Inflammatory macrophage treated with lipopolysaccharide for 4 hours (primary cell): ENCODE measurements at regions not wholly inside any gene's neighbourhood (a gene's known extent, or its start where the extent isn't known, plus 50 kb on each side); places are given as distances from the start of the nearest gene placed in this dataset.
"Not testable (repeated sequence)": the region's sequence is repeated elsewhere in the genome, so short reads cannot be mapped to it uniquely, and the experiment has no call there.

Source experiments
- DNase-seq: peaks from one replicate; pipeline ENCODE4 v3.0.0-alpha.2; 2020

GRCh38 chr5:121106721-121107690 lies 642.9 kb downstream of the PRR16 start:
- DNase-seq: not testable (repeated sequence)

GRCh38 chr5:121108725-121109124 lies 644.6 kb downstream of the PRR16 start:
- no peak for DNase-seq

GRCh38 chr5:121109817-121110216 lies 645.7 kb downstream of the PRR16 start:
- DNase-seq: no peak

DNA sequence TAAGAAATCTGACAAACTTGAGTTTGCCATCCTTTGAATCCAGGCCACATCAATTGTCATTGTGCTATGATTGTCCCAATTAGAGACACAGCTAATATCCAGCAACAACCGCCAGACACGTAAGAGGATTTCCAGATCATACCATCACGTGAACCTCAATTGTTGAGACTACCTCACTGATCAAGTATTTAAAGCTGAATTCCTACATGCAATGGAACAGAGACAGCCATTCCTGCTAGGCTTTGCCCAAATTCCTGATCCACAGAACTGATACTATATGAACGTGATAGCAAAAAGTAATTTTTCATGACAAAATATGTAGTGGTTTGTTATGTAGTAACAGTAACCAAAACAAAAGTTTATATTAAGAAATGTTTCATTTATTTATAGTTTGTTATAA lies 657.7 kb downstream of the PRR16 start:
- no peak for DNase-seq

DNA sequence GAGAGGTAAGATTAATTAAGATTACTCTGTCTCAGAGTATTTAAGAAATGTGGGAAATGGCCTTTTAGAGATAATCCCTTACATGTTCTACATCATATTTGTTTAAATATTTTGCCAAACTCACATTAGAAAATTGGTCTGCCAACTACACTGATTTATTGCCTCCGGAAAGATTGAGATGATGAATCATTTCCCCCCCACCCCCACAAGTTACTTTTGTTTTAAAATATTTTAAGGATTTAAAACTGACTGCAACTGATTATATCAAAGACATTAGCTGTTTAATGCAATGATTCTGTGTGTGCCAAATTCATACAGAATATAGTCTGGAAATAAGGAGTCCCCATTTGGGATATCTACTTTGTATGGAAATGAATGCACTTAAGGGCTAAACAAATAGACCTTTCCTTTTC lies 674.4 kb downstream of the PRR16 start:
- DNase-seq: no peak

DNA sequence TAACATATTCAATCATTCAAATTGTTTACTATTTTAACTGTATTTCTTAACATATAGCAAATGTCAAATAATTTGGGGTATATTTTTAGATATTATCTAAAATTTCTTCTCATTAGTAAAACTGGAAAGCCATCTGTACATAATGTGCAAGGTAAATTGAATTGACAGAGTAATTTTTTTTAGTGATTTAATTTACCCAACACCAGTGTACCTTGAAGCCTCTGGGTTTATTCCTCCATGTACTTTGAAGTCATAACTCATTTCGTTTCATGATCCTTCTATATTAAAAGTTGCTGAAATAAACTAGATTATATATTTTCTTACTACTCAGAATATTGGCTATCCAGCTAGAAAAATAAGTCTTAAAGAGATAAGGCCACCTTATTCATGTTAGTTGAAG lies 674.9 kb downstream of the PRR16 start:
- no peak for DNase-seq

DNA sequence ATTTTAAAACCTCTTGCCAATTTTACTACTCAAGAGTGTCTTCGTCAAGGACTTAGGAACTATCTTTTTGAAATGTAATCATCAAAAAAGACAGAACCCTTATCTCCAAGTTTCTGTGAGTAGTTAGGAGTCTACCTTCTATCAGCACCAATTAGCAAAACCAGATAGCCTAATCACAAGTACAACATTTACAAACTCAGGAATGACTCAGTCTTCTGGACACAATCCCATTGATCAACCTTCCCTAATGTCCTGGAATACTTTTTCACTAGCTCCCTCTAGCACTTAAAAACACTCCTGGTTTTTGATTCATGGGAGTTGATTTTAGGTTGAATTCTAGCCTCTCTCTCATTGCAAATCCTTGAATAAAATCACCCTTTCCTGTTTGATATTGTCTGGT lies 680.7 kb downstream of the PRR16 start:
- DNase-seq: no peak

DNA sequence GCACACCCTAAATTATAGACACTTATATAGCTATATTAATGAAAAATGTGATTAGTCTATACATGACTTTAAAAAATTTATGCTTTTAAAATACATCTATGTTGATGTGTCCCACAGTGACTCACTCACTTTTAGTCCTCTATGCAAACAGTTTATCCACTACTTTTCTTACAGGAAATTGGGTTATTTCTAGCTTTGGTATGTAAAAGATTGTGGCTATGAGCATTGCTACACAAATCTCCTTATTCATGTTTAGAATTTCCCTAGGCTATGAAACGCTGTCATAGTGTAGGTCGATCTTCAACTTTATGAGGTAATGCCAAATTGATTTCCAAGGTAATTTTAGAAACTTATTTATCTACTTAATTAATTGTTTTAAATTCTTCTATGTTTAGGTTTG lies 687.4 kb downstream of the PRR16 start:
- DNase-seq: no peak

- no peak for DNase-seq
These were observed 688.3 kb downstream of the PRR16 start for GRCh38 chr5:121152411-121152810.

GRCh38 chr5:121156565-121156964 lies 692.5 kb downstream of the PRR16 start:
- no peak for DNase-seq

GRCh38 chr5:121158451-121158850 lies 693.2 kb upstream of the FTMT start:
- no peak for DNase-seq

DNA sequence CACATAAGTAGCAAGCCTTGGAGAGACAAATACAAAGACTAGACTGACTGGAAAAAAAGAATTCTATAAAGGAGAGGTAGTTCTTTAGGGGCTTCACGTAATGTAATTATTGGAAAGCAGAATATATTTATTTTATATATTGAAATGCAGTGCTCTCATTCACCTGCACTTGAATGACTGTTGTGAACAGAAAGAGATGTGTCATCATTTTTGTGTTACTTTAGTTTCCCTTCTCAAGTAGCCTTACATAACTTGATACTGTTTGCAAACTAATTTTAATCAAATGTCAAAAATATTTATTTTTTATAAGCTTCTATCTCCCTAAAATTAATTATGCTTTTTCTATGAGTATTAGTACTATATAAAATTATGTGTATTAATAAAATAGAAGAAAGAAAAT lies 691.1 kb upstream of the FTMT start:
- no peak for DNase-seq

DNA sequence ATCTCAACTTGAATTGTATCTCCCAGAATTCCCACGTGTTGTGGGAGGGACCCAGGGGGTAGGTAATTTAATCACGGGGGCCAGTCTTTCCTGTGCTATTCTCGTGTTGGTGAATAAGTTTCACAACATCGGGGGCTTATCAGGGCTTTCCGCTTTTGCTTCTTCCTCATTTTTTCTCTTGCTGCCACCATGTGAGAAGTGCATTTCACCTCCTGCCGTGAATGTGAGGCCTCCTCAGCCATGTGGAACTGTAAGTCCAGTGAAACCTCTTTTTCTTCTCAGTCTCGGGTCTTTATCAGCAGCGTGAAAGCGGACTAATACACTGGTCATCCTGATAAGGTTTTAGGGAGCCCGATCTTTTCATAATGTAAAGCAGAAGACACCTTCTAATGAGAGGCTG lies 687.0 kb upstream of the FTMT start:
- no peak for DNase-seq

DNA sequence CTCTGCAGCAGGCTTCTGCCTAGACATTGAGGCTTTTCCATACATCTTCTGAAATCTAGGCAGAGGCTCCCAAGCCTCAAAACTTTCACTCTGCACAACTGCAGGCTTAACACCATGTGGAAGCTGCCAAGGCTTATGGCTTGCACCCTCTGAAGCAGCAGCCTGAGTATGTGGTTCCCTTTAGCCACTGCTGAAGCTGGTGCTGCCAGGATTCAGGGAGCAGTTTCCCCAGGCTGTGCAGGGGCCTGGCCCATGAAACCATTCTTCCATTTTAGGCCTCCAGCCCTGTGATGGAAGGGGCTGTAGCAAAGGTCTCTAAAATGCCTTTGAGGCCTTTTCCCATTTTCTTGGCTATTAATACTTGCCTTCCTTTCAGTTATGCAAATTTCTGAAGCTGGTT lies 680.3 kb upstream of the FTMT start:
- no peak for DNase-seq

GRCh38 chr5:121171834-121172233 lies 679.8 kb upstream of the FTMT start:
- no peak for DNase-seq

DNA sequence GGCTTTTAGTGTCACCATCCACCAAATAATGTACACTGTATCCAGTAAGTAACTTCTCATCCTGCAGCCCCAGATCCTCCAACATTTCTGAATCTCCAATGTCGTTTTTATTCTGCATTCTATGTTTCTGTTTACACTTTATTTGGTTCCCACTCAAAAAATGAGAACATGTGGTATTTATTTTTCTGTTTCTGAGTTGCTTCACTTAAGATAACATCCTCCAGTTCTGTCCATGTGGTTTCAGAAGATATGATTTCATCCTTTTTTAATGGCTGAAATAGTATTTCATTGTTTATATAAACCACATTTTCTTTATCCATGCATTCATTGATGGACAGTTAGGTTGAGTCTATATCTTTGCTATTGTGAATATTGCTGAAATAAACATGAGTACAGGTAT lies 677.3 kb upstream of the FTMT start:
- no peak for DNase-seq

DNA sequence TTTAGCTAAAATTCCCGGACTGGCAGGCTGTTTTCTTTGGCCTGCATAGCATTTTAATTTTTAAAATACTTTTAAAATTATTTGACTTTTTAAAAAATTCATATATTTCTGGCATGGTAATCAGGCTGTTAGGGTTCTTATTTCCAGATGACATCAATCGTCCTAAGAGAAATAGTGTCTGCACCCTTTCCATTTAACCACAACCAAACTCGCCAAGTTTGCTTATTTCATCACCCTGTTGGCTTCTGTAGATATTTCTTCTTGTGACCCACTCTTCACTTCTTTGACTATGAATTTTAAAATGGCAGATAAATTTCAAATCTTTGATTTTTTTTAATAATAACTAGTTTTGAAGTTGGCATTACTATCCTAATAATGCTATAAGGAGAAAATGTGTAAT lies 675.7 kb upstream of the FTMT start:
- no peak for DNase-seq

- no peak for DNase-seq
These were observed 668.7 kb upstream of the FTMT start for GRCh38 chr5:121182788-121183490.

DNA sequence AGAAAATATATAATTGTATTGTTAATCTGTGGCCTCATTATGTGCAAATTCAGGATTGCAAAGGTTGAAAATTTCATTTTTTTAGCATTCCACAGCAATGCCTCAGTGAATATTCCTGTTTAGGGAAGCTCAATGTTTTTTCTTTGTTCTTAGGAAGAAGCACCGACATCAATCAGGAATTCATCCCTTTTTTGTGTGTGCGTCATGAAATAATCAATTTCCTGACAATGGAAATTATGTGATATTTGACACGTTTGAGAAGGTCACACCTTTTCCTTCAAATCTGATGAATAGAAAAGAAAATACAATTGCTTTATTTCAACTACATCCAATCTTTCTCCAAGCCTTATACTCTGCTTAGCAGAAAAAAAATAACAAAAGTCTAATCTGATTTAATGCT lies 662.8 kb upstream of the FTMT start:
- no peak for DNase-seq

DNA sequence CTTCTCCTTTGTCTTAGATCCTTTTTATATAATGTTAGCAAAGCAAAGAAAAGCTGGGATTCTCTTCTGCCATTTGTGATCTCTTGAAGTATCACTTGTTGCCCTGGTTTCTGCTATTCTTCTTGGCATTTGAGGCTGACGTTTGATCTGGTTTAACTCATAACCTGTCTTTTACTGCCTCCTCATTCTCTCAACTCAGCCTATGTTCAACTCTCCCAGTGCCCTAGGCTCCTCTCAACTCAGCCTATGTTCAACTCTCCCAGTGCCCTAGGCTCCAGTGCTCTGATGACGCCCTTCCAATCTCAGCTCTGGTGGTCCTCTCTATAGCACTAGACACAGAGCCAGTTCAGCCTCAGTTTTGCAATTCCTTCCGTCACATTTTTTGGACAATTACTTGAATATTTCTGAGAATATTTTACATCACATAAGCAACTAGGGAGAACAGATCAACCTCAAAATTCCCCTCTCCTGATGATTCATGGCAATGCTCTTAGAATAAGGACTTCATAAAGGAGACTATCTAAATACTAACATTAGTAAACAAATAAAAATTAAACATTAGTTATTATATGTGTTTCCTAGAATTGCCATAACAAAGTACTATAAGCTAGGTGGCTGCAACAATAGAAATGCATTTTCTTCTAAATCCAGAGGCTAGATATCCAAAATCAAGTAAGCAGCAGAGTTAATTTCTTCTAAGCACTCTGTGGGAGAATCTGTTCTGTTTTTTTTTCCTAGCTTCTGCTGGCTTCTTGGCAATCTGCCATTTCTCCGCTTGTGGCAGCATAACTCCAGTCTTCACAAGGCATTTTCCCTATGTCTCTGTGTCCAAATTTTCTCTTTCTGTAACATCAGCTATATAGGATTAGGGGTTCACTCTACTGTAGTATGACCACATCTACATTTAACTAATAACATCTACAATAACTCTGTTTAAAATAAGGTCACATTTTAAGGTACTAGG lies 662.1 kb upstream of the FTMT start:
- no peak for DNase-seq

GRCh38 chr5:121199216-121199999 lies 652.3 kb upstream of the FTMT start:
- no peak for DNase-seq

- no peak for DNase-seq
These were observed 633.6 kb upstream of the FTMT start for GRCh38 chr5:121218086-121218485.
